Left ventricle myocardium inferior (tissue), 1 donor: ENCODE measurements at regions not wholly inside any gene's neighbourhood (a gene's known extent, or its start where the extent isn't known, plus 50 kb on each side); places are given as distances from the start of the nearest gene placed in this dataset.

Experiments used
- DNase-seq: peaks from one replicate; pipeline ENCODE4 v3.0.0-alpha.2; 2020
- H3K27ac ChIP-seq: fragments of 200-600 bp; replicated peaks from 2 replicates; pipeline ENCODE4 v1.8.0; 2021
- H3K27me3 ChIP-seq: fragments of 200-600 bp; 2 replicates; pipeline ENCODE4 v1.8.0; 2021; ENCODE audit warnings: low read depth
- H3K36me3 ChIP-seq: fragments of 200-600 bp; 2 replicates; pipeline ENCODE4 v1.8.0; 2021
- H3K4me1 ChIP-seq: fragments of 200-600 bp; 2 replicates; pipeline ENCODE4 v1.8.0; 2021
- H3K4me3 ChIP-seq: fragments of 200-600 bp; 2 replicates; pipeline ENCODE4 v1.8.0; 2021; ENCODE audit warnings: mild to moderate bottlenecking, moderate library complexity
- H3K9me3 ChIP-seq: fragments of 200-600 bp; replicated peaks from 2 replicates; pipeline ENCODE4 v1.8.0; 2021
- intact Hi-C: fragments of 100-400 bp; cut with micrococcal nuclease; formaldehyde crosslinking; loops from one replicate; pipeline ENCODE4 v1.11.0; 2022
- TF ChIP-seq, protein P1 (sequence below): fragments of 200-600 bp; IDR thresholded peaks from 2 replicates; pipeline ENCODE4 v1.8.0; 2021; ENCODE audit warnings: antibody characterized with exemption, mild to moderate bottlenecking, borderline replicate concordance
- donor health status: DM: no; HTN: yes; CAD: no; lungs with severe emphysema.

GRCh38 chr17:13263746-13264145 is 245.9 kb upstream of the ELAC2 start:
- no peak for DNase-seq
- H3K4me1 ChIP-seq, result no peaks in the 10 kb centered on the region

GRCh38 chr17:13256545-13256944 is 238.7 kb upstream of the ELAC2 start:
- intact Hi-C loops, result no loop called here
- Histone ChIP-seq H3K36me3 (no peaks in the 10 kb centered on the region), H3K9me3 (peaks cover 2% of the 10 kb centered on the region), H3K27ac (no peak overlapping the region), H3K4me3 (no peak overlapping the region), H3K4me1 (no peaks in the 10 kb centered on the region), H3K27me3 (peaks cover 7% of the 10 kb centered on the region)
- TF ChIP-seq, protein P1, sequence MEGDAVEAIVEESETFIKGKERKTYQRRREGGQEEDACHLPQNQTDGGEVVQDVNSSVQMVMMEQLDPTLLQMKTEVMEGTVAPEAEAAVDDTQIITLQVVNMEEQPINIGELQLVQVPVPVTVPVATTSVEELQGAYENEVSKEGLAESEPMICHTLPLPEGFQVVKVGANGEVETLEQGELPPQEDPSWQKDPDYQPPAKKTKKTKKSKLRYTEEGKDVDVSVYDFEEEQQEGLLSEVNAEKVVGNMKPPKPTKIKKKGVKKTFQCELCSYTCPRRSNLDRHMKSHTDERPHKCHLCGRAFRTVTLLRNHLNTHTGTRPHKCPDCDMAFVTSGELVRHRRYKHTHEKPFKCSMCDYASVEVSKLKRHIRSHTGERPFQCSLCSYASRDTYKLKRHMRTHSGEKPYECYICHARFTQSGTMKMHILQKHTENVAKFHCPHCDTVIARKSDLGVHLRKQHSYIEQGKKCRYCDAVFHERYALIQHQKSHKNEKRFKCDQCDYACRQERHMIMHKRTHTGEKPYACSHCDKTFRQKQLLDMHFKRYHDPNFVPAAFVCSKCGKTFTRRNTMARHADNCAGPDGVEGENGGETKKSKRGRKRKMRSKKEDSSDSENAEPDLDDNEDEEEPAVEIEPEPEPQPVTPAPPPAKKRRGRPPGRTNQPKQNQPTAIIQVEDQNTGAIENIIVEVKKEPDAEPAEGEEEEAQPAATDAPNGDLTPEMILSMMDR, result no peak
- no peak for DNase-seq

More at GRCh38 chr17:13263746-13264145, 245.9 kb upstream of the ELAC2 start:
- intact Hi-C loops, result no loop called here
- TF ChIP-seq, protein P1, result no peak
- H3K9me3 ChIP-seq, result no peaks in the 10 kb centered on the region
- H3K4me3 ChIP-seq, result no peak overlapping the region
- no peak overlapping the region for H3K27ac ChIP-seq
- H3K36me3 ChIP-seq, result no peaks in the 10 kb centered on the region
- H3K27me3 ChIP-seq, result peaks cover 9% of the 10 kb centered on the region

DNA sequence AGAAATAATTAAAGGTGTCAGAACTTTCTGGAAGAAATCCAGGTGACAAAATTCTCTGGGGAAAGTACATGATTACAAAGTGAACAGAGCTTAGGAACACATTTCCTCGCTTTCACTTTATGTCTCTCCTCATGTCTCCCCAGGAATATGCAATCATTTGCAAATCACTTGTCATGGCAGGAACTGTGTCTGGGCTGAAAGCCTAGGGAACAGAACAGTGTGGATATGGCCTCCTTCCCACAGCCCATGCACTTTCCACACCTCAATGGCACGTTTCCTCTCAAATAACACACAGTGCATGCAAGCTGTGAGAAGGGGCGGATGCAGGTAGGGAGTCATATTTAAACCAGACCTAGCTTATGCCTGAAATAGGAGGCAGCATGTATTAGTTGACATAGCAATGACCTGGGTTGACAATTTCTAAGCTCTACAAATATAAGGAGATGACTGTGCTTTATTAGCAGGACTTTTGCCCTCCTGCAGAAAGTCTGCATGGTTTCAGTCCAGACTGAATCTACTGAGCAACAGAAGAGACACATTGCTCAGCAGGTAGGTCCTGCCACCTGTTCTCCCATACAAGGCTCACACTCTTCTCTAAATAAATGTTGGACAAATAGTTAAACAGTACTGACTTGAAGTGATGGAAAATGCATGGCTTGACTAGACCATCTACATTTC is 236.0 kb upstream of the ELAC2 start:
- intact Hi-C loops, result no loop called here
- peaks cover 3% of the 10 kb centered on the region for H3K27me3 ChIP-seq
- no peak overlapping the region for H3K4me3 ChIP-seq
- H3K27ac ChIP-seq, result no peak overlapping the region
- peaks cover 28% of the 10 kb centered on the region for H3K9me3 ChIP-seq
- TF ChIP-seq, protein P1, result no peak
- DNase-seq, result no peak
- H3K4me1 ChIP-seq, result no peaks in the 10 kb centered on the region
- H3K36me3 ChIP-seq, result no peaks in the 10 kb centered on the region

GRCh38 chr17:13244513-13244912 is 226.7 kb upstream of the ELAC2 start:
- intact Hi-C loops, result no loop called here
- Histone ChIP-seq H3K27ac (no peak overlapping the region), H3K36me3 (no peaks in the 10 kb centered on the region), H3K4me3 (no peak overlapping the region), H3K9me3 (peaks cover 17% of the 10 kb centered on the region), H3K27me3 (no peaks in the 10 kb centered on the region), H3K4me1 (no peaks in the 10 kb centered on the region)
- TF ChIP-seq, protein P1, result no peak
- no peak for DNase-seq

GRCh38 chr17:13243585-13243984 is 225.8 kb upstream of the ELAC2 start:
- Histone ChIP-seq H3K4me3 (no peak overlapping the region), H3K9me3 (peaks cover 8% of the 10 kb centered on the region), H3K27me3 (no peaks in the 10 kb centered on the region), H3K36me3 (no peaks in the 10 kb centered on the region), H3K4me1 (no peaks in the 10 kb centered on the region), H3K27ac (no peak overlapping the region)
- DNase-seq, result no peak
- intact Hi-C loops, result no loop called here
- TF ChIP-seq, protein P1, result no peak
